HEK293 (cell line): ENCODE measurements at regions not wholly inside any gene's neighbourhood (a gene's known extent, or its start where the extent isn't known, plus 50 kb on each side); places are given as distances from the start of the nearest gene placed in this dataset.

ENCODE experiments used
- BCL6B ChIP-seq: fragments of 450-650 bp; formaldehyde crosslinking; IDR thresholded peaks from 2 replicates; pipeline ENCODE4 v1.5.1; 2017; ENCODE audit warnings: missing biosample characterization, missing genetic modification characterization
- CTCF ChIP-seq: fragments of 450-650 bp; formaldehyde crosslinking; IDR thresholded peaks from 2 replicates; pipeline ENCODE4 v1.5.1; 2016; ENCODE audit warnings: missing biosample characterization, missing genetic modification characterization
- REST ChIP-seq: fragments of 450-650 bp; formaldehyde crosslinking; IDR thresholded peaks from 2 replicates; pipeline ENCODE4 v1.5.1; 2016; ENCODE audit warnings: missing biosample characterization, missing genetic modification characterization
- ZNF791 ChIP-seq: fragments of 450-650 bp; formaldehyde crosslinking; IDR thresholded peaks from 2 replicates; pipeline ENCODE4 v1.5.1; 2016; ENCODE audit warnings: missing biosample characterization, missing genetic modification characterization
- TF ChIP-seq, protein P1 (sequence below): fragments of 450-650 bp; formaldehyde crosslinking; IDR thresholded peaks from 2 replicates; pipeline ENCODE4 v1.5.1; 2016; ENCODE audit warnings: missing biosample characterization, missing genetic modification characterization

- TF ChIP-seq REST (tag by site-specific recombination): no peak
- no peak; the same call in 1 of the 2 replicates for TF ChIP-seq CTCF (tag by site-specific recombination)
- TF ChIP-seq, protein P1, sequence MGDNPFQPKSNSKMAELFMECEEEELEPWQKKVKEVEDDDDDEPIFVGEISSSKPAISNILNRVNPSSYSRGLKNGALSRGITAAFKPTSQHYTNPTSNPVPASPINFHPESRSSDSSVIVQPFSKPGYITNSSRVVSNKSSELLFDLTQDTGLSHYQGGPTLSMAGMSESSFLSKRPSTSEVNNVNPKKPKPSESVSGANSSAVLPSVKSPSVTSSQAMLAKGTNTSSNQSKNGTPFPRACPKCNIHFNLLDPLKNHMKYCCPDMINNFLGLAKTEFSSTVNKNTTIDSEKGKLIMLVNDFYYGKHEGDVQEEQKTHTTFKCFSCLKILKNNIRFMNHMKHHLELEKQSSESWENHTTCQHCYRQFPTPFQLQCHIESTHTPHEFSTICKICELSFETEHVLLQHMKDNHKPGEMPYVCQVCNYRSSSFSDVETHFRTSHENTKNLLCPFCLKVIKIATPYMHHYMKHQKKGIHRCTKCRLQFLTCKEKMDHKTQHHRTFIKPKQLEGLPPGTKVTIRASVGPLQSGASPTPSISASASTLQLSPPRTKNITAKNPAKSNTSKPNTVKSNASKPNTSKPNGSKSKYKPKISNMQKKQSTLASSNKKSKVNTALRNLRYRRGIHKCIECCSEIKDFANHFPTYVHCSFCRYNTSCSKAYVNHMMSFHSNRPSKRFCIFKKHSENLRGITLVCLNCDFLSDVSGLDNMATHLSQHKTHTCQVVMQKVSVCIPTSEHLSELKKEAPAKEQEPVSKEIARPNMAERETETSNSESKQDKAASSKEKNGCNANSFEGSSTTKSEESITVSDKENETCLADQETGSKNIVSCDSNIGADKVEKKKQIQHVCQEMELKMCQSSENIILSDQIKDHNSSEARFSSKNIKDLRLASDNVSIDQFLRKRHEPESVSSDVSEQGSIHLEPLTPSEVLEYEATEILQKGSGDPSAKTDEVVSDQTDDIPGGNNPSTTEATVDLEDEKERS (tag by site-specific recombination): no peak
- no peak for TF ChIP-seq ZNF791 (tag by site-specific recombination)
- TF ChIP-seq BCL6B (tag by site-specific recombination): no peak
Observed at GRCh38 chr13:97855570-97856303, 97.7 kb upstream of the IPO5 start.
